ENCODE measurements at regions not wholly inside any gene's neighbourhood (a gene's known extent, or its start where the extent isn't known, plus 50 kb on each side); places are given as distances from the start of the nearest gene placed in this dataset.
"Not testable (repeated sequence)": the region's sequence is repeated elsewhere in the genome, so short reads cannot be mapped to it uniquely, and the experiment has no call there.

DNA sequence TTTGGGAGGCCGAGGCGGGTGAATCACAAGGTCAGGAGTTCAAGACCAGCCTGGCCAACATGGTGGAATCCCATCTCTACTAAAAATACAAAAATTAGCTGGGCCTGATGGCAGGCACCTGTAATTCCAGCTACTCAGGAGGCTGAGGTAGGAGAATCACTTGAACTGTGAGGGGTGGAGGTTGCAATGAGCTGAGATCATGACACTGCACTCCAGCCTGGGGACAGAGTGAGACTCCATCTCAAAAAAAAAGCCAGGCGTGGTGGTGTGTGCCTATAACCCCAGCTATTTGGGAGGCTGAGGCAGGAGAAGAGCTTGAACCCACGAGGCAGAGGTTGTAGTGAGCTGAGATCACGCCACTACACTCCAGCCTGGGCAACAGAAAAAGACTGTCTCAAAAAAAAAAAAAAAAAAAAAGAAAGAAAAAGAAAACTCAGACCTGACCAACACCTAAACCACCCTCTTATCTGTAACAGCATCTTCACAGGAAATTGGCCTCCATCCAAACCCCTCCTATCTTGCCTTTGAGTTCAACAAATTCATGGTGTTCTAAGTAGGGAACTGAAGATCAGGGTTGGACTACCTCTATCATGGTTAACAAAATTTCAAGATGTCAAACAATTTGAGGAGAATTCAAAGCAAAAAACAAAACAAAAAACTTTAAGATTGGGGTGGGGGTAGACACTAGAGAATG lies 357.2 kb upstream of the C11orf87 start:
- not testable (repeated sequence) for H3K4me3 ChIP-seq (ENCODE audit: insufficient read depth, low read depth, low read length); H3K27me3 ChIP-seq (ENCODE audit: control insufficient read depth, insufficient read depth, low read length); H3K36me3 ChIP-seq (replicated peaks; ENCODE audit: control insufficient read depth, insufficient read depth, low read length); DNase-seq

DNA sequence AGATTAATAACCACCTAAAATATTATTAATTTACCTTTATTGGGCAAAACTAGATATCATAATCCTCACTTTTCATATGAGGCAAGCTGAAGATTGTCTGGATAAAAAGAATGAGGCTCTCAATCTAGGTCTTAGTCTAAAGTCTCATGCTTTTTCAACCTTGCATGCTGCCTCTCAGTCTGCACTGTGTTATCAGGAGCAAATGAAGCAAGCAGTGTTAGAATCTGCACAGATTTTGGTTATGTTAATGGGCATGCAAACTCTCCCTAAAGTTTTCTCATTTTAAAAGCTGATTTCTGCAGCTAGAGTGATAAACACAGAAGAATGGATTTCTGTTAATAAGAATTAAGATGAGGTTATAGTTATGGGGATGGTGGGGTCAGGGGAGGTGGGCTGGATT lies 350.7 kb upstream of the C11orf87 start:
- no peak for DNase-seq

DNA sequence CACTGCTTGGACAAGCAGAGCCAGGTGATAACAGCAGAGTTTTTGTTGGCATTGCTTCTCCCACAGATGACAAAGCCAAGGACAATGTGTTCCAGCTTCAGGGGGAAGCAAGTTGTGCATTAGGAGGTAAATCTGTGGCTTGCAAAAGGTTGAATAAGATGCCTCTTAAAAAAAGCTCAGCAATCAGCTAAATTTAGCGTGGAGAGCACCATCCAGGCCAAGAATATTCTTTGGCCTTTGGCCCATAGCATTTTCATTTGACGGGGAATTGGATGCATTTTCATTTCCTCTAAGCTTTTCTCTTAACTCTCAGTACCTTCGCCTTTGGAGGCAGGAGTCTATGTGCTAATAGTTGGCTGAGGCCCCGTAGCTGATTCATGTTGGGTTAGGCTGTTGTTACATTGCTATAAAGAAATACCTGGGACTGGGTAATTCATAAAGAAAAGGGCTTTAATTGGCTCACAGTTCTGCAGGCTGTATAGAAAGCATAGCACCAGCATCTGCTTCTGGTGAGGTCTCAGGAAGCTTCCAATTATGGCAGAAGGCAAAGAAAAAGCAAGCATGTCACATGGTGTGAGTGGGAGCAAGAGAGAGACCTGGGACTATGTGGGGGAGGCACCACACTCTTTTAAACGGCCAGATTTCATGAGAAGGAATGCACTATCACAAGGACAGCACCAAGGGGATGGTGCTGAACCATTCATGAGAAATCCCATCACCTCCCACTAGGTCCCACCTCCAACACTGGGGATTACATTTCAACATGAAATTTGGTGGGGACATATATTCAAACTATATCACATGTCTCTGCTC lies 350.1 kb upstream of the C11orf87 start:
- no peak for DNase-seq
- H3K36me3 ChIP-seq (replicated peaks; ENCODE audit: control insufficient read depth, insufficient read depth, low read length): no peaks in the 10 kb centered on the region
- H3K27me3 ChIP-seq (ENCODE audit: control insufficient read depth, insufficient read depth, low read length): no peaks in the 10 kb centered on the region
- no peak overlapping the region for H3K4me3 ChIP-seq (ENCODE audit: insufficient read depth, low read depth, low read length)

More for the DNA sequence above, 350.7 kb upstream of the C11orf87 start:
- Histone ChIP-seq H3K4me3 (ENCODE audit: insufficient read depth, low read depth, low read length) (no peak overlapping the region), H3K36me3 (replicated peaks; ENCODE audit: control insufficient read depth, insufficient read depth, low read length) (no peaks in the 10 kb centered on the region), H3K27me3 (ENCODE audit: control insufficient read depth, insufficient read depth, low read length) (no peaks in the 10 kb centered on the region)

DNA sequence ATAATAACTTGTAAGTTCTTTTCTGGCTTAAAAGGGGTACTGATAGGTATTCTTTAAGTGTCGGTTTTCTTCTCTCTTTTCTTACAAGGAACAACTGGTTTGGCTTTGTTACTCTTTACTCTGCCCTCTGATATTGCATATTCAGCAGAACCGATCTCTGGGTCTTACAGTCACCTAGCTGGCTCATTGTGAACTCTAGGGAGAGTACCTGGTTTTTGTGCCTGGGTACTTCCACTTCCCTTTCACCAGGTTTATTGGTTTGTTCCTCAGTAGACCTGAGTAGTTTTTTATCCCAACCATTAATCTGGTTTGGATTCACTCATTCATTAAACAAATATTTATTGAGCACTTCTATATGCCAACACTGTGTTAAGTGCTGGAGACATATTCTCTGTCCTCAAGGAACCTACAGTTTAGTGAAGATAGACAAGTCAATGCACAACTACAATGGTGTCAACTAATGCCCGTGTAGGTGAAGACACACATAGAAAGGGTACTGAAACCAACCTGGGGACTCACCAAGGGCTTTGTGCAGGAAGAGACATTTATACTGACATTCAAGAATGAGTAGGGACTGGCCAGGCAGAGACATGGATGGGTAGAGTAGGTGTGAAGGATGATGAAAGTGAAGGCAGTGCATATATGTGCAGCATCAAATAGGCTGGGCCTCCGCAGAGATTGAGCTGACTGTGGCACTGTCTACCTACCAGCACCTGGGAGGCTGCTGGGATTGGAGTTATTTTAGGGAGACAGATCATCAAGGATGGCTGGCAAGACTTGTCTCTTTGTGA lies 348.8 kb upstream of the C11orf87 start:
- H3K27me3 ChIP-seq (ENCODE audit: control insufficient read depth, insufficient read depth, low read length): no peaks in the 10 kb centered on the region
- no peaks in the 10 kb centered on the region for H3K36me3 ChIP-seq (replicated peaks; ENCODE audit: control insufficient read depth, insufficient read depth, low read length)
- no peak overlapping the region for H3K4me3 ChIP-seq (ENCODE audit: insufficient read depth, low read depth, low read length)
- no peak for DNase-seq

DNA sequence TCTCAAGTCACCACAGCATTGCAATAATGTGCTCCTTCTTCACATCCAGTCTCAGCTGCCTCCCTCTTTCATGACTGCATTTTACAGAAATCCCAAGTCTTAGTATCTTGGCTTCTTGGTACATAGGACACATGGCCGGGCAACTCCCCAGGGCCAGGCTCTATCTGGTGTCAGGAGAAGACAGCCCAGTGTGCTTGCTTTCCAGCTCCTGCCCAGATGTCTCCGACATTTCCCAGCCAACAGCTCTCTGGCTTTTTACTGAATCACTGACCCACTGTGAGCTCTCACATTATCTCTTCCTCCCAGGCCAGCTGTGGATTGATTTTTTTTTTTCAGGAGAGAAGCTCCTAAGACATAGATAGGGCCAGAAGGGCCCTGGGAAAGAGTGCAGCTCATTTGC lies 346.0 kb upstream of the C11orf87 start:
- no peaks in the 10 kb centered on the region for H3K36me3 ChIP-seq (replicated peaks; ENCODE audit: control insufficient read depth, insufficient read depth, low read length)
- H3K27me3 ChIP-seq (ENCODE audit: control insufficient read depth, insufficient read depth, low read length): no peaks in the 10 kb centered on the region
- no peak for DNase-seq
- H3K4me3 ChIP-seq (ENCODE audit: insufficient read depth, low read depth, low read length): no peak overlapping the region

DNA sequence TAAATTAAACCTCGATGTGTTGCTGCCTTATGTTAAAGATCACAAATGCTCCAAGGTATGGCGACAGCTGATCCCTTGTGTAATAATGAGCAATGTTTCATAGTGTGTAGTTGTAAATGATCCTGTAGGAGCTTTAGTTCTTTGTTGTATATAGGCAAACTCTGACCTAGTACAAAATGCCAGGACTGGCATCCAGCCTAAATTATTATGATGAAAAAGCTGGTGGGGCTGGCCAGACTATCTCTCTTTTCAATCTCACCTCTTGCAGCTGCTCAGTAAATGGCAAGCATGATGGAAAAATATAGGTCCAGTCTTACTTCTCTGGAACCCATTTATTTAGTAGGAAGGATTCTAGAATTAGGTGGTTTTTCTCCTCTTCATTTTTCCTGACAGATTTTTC lies 345.1 kb upstream of the C11orf87 start:
- no peaks in the 10 kb centered on the region for H3K27me3 ChIP-seq (ENCODE audit: control insufficient read depth, insufficient read depth, low read length)

DNA sequence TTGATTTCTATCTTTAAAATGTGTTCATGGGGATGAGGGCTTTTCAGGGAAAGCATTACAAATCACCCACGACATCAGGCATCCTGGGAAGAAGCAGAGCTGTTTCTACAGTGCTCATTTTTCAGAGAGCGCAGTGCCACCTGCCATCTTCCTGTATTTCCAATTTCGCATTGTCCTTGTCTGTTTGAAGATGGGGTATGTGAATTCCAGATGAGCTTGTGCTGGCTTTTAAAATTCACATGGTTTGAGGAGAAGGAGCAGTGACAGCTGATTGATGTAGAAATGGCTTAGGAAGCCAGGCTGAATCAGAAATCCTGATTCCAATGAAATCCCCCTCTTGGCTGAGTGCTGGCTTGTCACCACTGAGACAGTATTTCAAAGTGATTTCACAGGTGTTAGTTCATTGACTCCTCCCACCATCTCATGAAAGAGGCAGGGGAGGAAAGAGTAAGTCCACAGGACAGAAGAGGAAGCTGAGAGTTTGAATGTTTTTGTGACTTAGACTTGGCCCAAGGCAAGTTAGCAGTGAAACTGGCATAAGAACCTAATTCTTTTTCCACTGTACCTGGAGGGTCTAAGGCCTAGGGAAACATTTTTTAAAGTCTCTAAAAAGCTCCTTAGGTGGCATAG lies 344.6 kb upstream of the C11orf87 start:
- Histone ChIP-seq H3K27me3 (ENCODE audit: control insufficient read depth, insufficient read depth, low read length) (no peaks in the 10 kb centered on the region), H3K36me3 (replicated peaks; ENCODE audit: control insufficient read depth, insufficient read depth, low read length) (no peaks in the 10 kb centered on the region), H3K4me3 (ENCODE audit: insufficient read depth, low read depth, low read length) (no peak overlapping the region)
- peak; percentile 7 for DNase-seq

More for the DNA sequence above, 345.1 kb upstream of the C11orf87 start:
- no peak for DNase-seq
- no peak overlapping the region for H3K4me3 ChIP-seq (ENCODE audit: insufficient read depth, low read depth, low read length)
- H3K36me3 ChIP-seq (replicated peaks; ENCODE audit: control insufficient read depth, insufficient read depth, low read length): no peaks in the 10 kb centered on the region

DNA sequence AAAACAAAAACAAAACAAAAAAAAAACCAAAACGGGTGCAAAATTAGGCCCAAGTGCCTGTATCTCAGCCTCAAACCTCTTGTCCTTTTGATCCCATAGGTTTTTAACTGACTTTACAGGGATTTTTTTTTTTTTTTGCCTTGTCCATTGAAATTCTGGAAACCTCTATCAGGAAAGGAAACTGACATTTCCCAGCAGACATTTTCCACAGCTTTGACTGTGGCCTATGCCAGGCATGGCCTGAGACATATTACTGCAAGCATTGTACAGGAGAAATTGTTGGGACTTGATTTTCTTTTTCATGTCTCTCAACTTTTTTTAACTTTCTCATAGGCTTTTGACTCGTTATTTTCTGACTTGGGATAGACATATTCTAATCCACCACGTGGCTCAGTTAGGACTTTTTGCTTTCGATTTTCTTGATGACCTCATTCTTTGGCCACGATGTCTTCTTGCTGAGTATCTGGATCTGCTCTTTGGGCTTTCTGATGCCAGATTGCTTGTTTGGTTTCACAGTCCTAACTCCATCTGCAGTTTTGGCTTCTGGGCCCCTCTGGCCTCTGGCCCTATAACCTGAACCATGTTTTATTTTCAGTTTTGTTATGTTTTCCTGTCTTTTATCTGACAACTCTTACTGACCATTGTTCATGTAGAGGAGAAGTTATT lies 336.1 kb upstream of the C11orf87 start:
- no peak overlapping the region for H3K4me3 ChIP-seq (ENCODE audit: insufficient read depth, low read depth, low read length)
- H3K36me3 ChIP-seq (replicated peaks; ENCODE audit: control insufficient read depth, insufficient read depth, low read length): no peaks in the 10 kb centered on the region
- no peaks in the 10 kb centered on the region for H3K27me3 ChIP-seq (ENCODE audit: control insufficient read depth, insufficient read depth, low read length)
- no peak for DNase-seq

DNA sequence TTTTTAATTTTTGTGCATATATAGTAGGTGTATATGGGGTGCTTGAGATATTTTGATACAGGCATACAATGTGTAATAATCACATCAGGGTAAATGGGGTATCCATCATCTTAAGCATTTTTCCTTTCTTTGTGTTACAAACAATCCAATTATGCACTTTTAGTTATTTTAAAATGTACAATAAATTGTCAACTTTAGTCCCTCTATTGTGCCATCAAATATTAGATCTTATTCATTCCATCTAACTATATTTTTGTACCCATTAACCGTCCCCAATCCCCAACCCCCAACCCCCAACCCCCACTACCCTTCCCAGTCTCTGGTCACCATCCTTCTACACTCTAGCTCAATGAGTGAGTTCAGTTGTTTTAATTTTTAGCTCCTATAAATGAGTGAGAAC lies 335.1 kb upstream of the C11orf87 start:
- H3K4me3 ChIP-seq (ENCODE audit: insufficient read depth, low read depth, low read length): no peak overlapping the region
- H3K36me3 ChIP-seq (replicated peaks; ENCODE audit: control insufficient read depth, insufficient read depth, low read length): no peaks in the 10 kb centered on the region
- DNase-seq: no peak
- no peaks in the 10 kb centered on the region for H3K27me3 ChIP-seq (ENCODE audit: control insufficient read depth, insufficient read depth, low read length)

DNA sequence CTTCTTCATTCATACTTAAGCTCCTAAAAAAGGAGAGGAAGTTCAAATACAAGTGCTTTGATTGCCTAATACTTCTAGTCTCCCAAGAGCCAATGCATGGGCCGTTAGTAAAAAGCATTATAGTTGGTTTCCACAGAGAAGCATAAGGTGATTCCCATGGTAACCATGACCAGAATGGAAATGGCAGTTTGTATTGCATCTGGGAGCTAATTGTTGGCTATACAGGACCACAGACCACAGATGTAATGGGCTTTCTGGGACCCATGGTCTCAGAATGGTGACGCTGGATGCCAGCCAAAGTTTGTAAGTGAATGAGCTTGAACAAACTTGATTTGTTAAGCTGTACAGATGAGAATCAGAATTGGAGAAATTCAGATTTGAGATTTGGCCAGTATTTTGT lies 333.9 kb upstream of the C11orf87 start:
- no peak for DNase-seq
- Histone ChIP-seq H3K4me3 (ENCODE audit: insufficient read depth, low read depth, low read length) (no peak overlapping the region), H3K27me3 (ENCODE audit: control insufficient read depth, insufficient read depth, low read length) (no peaks in the 10 kb centered on the region), H3K36me3 (replicated peaks; ENCODE audit: control insufficient read depth, insufficient read depth, low read length) (no peaks in the 10 kb centered on the region)

DNA sequence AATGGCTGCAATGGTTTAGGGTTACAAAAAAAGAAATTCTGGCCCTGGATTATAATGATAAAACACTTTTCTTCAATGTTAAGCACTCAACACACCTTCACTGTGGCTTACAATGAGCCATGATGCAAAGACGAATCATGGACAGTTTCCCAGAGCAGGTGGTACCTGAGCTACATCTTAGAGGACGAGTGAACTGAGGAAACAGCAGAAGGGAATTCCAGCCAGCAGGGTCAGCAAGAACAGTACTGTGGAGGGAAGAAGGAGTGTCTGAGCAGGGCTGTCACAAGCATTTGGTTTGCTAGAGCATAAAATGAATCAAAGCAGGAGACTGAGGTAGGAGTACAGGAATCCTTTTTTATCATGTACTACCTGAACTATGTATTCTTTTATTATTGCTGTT lies 332.8 kb upstream of the C11orf87 start:
- DNase-seq: no peak

DNA sequence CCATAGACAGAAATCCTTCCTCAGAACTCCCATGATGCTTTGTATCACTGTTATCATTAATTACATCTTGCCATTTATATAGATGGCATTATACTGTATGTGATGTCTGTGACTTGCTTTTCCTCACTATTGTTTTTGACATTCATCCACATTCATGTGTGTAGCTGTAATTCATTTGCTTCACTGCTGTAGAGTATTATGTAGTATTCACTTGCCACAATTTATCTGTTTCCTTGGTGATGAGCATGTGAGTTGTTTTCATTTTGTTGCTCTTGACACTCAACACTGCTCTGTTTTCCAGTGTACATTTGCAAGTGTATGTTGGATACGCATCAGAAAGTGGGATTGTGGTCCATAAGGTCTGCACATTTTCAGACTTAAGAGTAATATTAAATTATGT lies 328.6 kb upstream of the C11orf87 start:
- no peaks in the 10 kb centered on the region for H3K36me3 ChIP-seq (replicated peaks; ENCODE audit: control insufficient read depth, insufficient read depth, low read length)
- DNase-seq: no peak
- no peaks in the 10 kb centered on the region for H3K27me3 ChIP-seq (ENCODE audit: control insufficient read depth, insufficient read depth, low read length)
- H3K4me3 ChIP-seq (ENCODE audit: insufficient read depth, low read depth, low read length): no peak overlapping the region

More for the DNA sequence above, 332.8 kb upstream of the C11orf87 start:
- Histone ChIP-seq H3K27me3 (ENCODE audit: control insufficient read depth, insufficient read depth, low read length) (no peaks in the 10 kb centered on the region), H3K36me3 (replicated peaks; ENCODE audit: control insufficient read depth, insufficient read depth, low read length) (no peaks in the 10 kb centered on the region), H3K4me3 (ENCODE audit: insufficient read depth, low read depth, low read length) (no peak overlapping the region)

DNA sequence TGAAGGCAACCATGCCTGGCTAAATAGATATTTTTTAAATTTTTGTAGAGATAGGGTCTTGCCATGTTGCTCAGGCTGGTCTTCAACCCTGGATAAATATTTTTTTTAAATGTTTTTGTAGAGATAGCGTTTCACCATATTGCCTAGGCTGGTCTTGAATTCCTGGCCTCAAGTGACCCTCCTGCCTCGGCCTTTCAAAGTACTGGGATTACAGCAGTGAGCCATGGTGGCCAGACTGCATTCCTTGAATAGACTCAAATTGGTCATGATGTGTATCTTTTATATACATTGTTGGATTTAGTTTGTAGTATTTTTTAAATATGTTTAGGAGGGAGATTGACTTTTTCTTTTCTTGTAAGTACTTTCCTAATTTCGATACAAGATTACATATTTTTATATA lies 325.7 kb upstream of the C11orf87 start:
- Histone ChIP-seq H3K27me3 (ENCODE audit: control insufficient read depth, insufficient read depth, low read length) (no peaks in the 10 kb centered on the region), H3K36me3 (replicated peaks; ENCODE audit: control insufficient read depth, insufficient read depth, low read length) (no peaks in the 10 kb centered on the region), H3K4me3 (ENCODE audit: insufficient read depth, low read depth, low read length) (no peak overlapping the region)
- no peak for DNase-seq
